Nephron (organoid): ENCODE measurements at regions not wholly inside any gene's neighbourhood (a gene's known extent, or its start where the extent isn't known, plus 50 kb on each side); places are given as distances from the start of the nearest gene placed in this dataset.

ENCODE experiments used
- H3K27ac Mint-ChIP-seq, 3 experiments: 2 replicates each; pipeline ENCODE4 v1.8.0; 2020; ENCODE audit warnings: mixed read lengths in 3 of 3, mild to moderate bottlenecking in 2 of 3, moderate library complexity in 1 of 3
- H3K27me3 Mint-ChIP-seq: 2 replicates; pipeline ENCODE4 v1.8.0; 2021; ENCODE audit warnings: low read depth, mild to moderate bottlenecking, moderate library complexity, mixed read lengths
- H3K36me3 Mint-ChIP-seq: 2 replicates; pipeline ENCODE4 v1.8.0; 2020; ENCODE audit warnings: low read depth, mixed read lengths
- H3K4me1 Mint-ChIP-seq: 2 replicates; pipeline ENCODE4 v1.8.0; 2020; ENCODE audit warnings: mixed read lengths
- H3K4me3 Mint-ChIP-seq, 3 experiments: 2 replicates each; pipeline ENCODE4 v1.8.0; 2020; ENCODE audit warnings: mild to moderate bottlenecking in 3 of 3, mixed read lengths in 3 of 3, moderate library complexity in 2 of 3
- H3K9me3 Mint-ChIP-seq: 2 replicates; pipeline ENCODE4 v1.8.0; 2020; ENCODE audit warnings: mixed read lengths
- CTCF ChIP-seq, 3 experiments: fragments of 200-600 bp; sonication (generic); IDR thresholded peaks; one replicate each; pipeline ENCODE4 v1.5.0; 2021; ENCODE audit warnings: antibody characterized with exemption in 3 of 3; ENCODE audit not compliant: unreplicated experiment in 3 of 3

DNA sequence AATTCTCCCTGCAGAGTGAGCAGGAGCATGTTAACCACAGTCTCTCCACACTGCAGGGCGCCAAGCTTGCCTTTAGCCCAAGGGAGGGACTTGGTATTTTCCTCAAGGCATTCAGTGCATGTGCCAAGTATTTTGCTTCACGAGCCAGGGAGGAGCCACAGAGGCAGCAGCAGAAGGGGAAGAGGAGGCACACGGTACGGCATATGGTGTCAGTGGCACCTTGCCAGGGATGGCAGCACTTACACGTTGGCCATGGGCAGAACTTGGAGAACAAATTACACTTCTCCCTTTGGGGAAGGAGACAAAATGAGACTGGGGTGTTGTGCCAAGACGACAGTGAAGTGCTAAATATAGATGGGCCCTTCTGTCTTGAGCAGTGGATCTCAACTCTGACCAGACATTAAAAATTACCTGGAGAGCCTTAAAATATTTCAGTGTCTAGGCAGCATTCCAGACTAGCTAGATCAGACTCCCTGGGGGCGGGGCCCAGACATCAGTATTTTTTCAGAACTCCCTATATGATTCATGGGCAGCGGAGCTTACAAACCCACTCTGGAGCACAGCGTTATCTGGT lies 155.8 kb downstream of the DRD1 start:
- H3K27me3 Mint-ChIP-seq: peaks cover 17% of the 10 kb centered on the region

DNA sequence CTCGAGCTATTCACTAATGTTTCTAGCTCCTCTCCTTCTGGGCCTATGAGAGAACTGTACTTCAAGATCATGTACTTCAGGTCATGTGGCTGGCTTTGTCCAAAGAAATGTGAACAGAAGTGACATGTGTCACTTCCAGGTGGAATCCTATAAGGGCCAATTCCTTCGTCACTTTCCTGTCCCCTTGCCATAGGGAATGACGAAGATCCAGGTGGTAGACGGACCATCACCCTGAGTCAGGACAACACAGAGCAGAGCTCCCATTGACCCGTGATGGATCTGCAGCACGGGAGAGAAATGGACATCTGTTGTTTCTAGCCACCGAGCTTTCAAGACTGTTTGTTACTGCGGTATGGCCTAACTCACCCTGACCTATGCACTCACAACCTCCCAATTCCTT lies 157.0 kb downstream of the DRD1 start:
- TF ChIP-seq CTCF (IDR thresholded peaks at IDR 0.05; ENCODE audit: unreplicated experiment in 3 of 3): no peak
- peaks cover 14% of the 10 kb centered on the region for H3K27me3 Mint-ChIP-seq
- H3K36me3 Mint-ChIP-seq: no peaks in the 10 kb centered on the region
- no peaks in the 10 kb centered on the region for H3K9me3 Mint-ChIP-seq
- no peak overlapping the region for H3K27ac Mint-ChIP-seq
- H3K4me3 Mint-ChIP-seq: no peak overlapping the region
- no peaks in the 10 kb centered on the region for H3K4me1 Mint-ChIP-seq

More for the DNA sequence above, 155.8 kb downstream of the DRD1 start:
- no peaks in the 10 kb centered on the region for H3K4me1 Mint-ChIP-seq
- no peaks in the 10 kb centered on the region for H3K36me3 Mint-ChIP-seq
- no peak overlapping the region for H3K27ac Mint-ChIP-seq
- no peak overlapping the region for H3K4me3 Mint-ChIP-seq
- no peak for TF ChIP-seq CTCF (IDR thresholded peaks at IDR 0.05; ENCODE audit: unreplicated experiment in 3 of 3)
- no peaks in the 10 kb centered on the region for H3K9me3 Mint-ChIP-seq

- TF ChIP-seq CTCF (IDR thresholded peaks at IDR 0.05; ENCODE audit: unreplicated experiment in 3 of 3): no peak
Observed at GRCh38 chr5:175285261-175285660, 158.7 kb downstream of the DRD1 start.

GRCh38 chr5:175284806-175285205 lies 159.2 kb downstream of the DRD1 start:
- H3K4me3 Mint-ChIP-seq: no peak overlapping the region
- H3K27ac Mint-ChIP-seq: no peak overlapping the region
- TF ChIP-seq CTCF (IDR thresholded peaks at IDR 0.05; ENCODE audit: unreplicated experiment in 3 of 3): no peak
- H3K9me3 Mint-ChIP-seq: no peaks in the 10 kb centered on the region
- no peaks in the 10 kb centered on the region for H3K4me1 Mint-ChIP-seq
- no peaks in the 10 kb centered on the region for H3K36me3 Mint-ChIP-seq
- peaks cover 6% of the 10 kb centered on the region for H3K27me3 Mint-ChIP-seq

More at GRCh38 chr5:175285261-175285660, 158.7 kb downstream of the DRD1 start:
- Mint-ChIP-seq H3K27me3 (peaks cover 9% of the 10 kb centered on the region), H3K4me1 (no peaks in the 10 kb centered on the region), H3K4me3 (no peak overlapping the region), H3K36me3 (no peaks in the 10 kb centered on the region), H3K9me3 (no peaks in the 10 kb centered on the region), H3K27ac (no peak overlapping the region)

GRCh38 chr5:175282611-175283225 lies 161.3 kb downstream of the DRD1 start:
- Mint-ChIP-seq H3K4me3 (no peak overlapping the region), H3K36me3 (no peaks in the 10 kb centered on the region), H3K9me3 (no peaks in the 10 kb centered on the region), H3K27me3 (peaks cover 15% of the 10 kb centered on the region), H3K27ac (no peak overlapping the region), H3K4me1 (no peaks in the 10 kb centered on the region)
- TF ChIP-seq CTCF (IDR thresholded peaks at IDR 0.05; ENCODE audit: unreplicated experiment in 3 of 3): no peak

DNA sequence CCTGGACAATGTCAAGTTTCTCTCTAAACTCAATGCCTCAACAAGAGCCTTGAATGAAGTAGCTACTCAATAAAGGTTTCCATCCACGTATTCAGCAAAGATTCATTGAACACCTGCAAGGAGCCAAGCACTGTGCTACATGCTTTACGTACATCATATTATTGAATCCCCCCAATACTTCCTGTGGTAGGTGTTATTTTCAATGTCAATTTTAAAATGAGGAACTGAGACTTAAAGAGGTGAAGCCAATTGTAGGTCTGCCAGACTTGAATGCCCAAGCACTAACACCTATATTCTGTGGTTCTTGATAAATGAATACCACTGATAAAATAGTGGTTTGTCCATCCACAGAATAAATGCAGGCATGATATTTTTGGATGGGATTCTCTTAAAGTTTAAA lies 162.3 kb downstream of the DRD1 start:
- H3K4me1 Mint-ChIP-seq: no peaks in the 10 kb centered on the region
- no peaks in the 10 kb centered on the region for H3K36me3 Mint-ChIP-seq
- TF ChIP-seq CTCF (IDR thresholded peaks at IDR 0.05; ENCODE audit: unreplicated experiment in 3 of 3): no peak

More for the DNA sequence above, 162.3 kb downstream of the DRD1 start:
- Mint-ChIP-seq H3K9me3 (no peaks in the 10 kb centered on the region), H3K27ac (no peak overlapping the region), H3K27me3 (peaks cover 20% of the 10 kb centered on the region), H3K4me3 (no peak overlapping the region)
